HG03342 (cell line): ENCODE measurements at regions not wholly inside any gene's neighbourhood (a gene's known extent, or its start where the extent isn't known, plus 50 kb on each side); places are given as distances from the start of the nearest gene placed in this dataset.

ENCODE experiments used
- ATAC-seq: cut with Tn5 transposase; IDR thresholded peaks from one replicate; pipeline ENCODE4 v1.9.1; 2021; ENCODE audit warnings: mild to moderate bottlenecking, moderate library complexity; ENCODE audit not compliant: unreplicated experiment

DNA sequence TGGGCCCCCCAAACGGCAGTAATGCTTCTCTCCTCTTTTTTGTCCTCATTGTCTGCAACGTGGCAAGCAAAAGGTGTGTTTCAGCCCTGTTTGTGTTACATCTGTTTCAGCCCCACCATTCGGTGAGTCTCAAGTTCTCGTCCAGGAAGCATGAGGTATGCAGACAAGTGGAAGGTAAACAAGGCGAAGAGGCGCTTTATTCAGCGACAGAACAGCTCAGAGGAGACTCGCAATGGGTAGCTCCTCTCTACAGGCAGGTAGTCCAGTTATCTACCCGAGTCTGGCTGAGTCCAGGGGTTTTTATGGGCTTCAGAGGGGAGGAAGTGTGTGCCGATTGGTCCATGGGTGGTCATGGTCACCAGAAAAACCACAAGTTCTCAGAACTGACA, 733.4 kb upstream of the CDH7 start:
- no peak for ATAC-seq

DNA sequence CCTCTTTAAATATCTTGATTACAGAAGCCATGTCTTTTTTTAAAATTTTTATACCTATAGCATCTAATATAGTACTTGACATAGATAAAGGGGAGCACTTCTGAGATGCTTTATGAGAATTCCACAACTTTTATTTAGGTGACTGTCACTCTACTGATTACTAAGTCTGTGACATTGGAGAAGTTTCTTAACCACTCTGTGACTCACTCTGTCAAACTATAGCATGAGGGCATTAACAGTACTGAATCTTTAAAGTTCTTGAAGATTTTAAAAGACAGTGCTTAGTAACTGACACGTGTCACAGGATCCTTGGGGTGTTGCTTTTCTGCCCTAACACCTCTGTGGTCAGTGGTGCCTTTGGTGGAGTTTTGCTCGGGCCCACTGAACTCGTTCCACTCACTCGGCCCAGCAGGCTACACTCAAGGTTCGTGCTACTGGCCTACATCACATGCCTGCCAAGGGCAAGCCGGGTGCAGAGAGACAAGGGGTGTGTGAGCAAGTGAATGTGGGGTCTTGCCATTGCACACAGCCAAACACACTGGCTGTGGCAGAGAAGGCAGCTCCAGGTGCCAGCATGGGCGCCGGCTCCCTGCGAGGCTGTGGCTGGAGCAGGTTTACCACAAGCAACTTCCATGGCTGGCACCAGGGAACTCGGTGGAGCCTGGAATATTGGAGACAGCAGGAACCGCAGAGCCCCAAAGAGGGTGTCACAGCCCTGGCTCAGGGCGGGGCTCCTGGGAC, 734.0 kb upstream of the CDH7 start:
- ATAC-seq = no peak

DNA sequence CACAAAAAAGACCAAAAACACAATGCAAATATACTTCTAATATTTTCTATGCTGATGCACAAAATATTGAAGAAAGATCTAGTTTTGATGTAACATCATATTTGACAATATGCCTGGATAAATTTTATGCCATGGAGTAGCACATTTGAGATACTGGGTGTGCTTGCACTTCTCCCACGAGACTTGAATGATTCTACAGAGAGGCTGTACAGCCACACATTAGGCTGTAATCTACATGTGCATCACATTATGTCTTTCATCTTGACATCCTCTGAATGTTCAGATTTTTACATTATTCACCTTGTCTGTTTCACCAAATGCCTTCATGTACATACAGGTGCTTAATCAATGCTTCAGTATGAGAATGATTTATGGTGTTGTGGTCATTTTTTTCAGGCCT, 756.4 kb upstream of the CDH7 start:
- ATAC-seq = no peak

DNA sequence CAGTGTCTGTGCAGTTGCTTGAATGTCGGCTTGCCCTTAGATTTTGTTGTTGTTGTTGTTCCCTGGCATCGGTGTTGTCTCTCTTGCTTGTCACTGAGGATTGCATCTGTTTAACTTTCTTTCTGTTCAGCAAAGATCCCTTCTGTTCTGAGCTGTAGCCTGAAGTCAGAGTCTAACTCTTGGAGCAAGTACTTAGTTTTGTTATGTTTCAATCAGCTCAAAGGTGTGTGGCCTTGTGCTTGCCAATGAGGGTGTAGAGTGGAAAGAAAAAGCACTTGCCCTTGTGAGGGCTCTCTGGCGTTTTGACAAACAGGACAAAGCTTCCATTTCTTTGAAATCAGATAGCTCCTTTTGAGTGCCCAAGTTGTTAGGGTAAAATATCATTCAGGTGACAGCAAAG, 757.1 kb upstream of the CDH7 start:
- no peak for ATAC-seq

DNA sequence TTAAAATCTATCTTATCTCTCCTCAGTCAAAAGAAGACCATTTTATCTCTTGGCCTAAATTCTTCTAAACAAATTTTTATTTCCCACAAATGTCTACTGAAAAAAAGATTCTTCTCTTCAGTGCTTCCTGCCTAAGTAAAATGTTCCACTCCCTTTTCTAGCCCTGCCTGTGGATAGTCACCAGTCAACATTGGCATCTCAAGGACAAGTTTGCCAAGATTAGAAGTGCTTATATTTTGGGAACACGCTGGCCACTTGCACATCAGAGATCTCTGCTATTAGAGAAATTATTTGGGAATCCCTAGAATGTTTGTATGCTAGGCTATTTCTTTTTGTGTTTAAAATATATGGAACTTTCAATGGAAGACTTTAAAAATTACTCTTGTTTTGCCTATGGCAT, 758.2 kb upstream of the CDH7 start:
- no peak for ATAC-seq

DNA sequence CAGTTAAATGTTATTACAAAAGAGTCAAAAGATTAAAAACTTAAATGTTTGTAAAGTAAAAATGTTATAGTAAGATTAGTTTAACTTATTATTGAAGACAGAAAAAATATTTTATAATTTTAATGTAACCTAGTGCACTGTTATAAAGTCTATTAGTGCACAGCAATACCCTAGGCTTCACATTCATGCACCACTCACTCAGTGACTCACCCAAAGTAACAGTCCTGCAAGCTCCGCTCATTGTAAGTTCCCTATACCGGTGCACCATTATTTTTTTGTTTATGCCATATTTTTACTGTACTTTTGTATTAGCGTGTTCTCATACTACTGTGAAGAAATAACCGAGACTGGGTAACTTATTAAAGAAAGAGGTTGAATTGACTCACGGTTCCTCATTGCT, 759.7 kb upstream of the CDH7 start:
- ATAC-seq = no peak

DNA sequence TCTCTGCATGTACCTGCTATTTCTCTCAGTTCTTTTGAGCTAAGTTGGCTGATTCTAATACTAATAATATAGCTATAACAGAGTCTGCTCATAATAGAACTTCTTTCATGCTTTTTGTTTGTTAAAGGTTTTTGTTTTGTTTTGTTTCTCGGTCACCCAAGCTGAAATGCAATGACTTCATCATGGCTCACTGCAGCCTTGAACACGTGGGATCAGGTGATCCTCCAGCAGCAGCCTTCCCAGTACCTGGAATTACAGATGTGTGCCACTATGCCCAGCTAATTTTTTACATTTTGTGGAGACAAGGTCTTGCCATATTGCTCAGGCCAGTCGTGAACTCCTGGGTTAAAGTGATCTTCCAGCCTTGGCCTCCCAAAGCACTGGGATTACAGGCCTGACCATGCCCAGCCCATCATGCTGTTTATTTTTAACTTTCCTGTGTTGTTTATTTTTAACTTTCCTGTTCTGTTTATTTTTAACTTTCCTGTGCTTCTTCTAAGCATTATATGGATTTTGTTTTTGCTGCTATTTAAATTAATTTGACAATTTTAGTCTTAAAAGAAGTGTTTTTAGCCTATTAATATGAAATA, 763.8 kb upstream of the CDH7 start:
- ATAC-seq = no peak

DNA sequence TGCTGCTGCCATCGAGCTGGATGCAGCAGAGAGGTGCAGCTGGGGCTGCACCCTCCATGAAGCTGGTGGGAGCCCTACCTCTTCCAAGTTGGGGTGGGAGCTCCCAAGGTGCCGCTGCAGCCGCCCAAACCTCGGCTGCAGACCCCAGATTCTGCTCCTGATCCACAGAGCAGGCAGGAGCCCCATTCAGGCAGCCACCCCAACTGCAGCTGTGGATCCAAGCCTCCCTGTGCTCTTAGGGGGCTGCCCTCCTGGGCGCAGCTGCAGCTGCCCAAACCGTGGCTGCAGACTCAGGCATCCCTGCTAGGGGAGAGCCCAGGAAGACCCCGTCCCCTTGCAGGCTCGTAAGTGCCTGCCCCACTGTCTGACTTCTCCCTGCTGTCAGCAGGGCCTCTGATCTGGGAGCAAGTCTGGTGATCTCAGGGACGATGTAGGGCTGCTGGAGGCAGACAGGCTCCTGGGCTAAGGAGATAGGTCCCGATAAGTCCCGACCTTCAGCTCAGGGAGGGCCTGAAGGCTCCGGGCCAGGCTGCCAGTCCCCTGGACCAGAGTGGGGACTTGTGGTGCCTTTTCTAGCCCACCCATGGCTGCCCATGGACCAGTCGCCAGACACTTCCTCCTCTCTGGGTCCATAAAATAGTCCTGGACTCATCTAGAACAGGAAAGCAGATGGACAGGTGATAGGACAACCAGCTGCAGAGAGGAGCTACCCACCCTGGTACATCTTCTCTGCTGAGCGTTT, 767.1 kb upstream of the CDH7 start:
- ATAC-seq = no peak

DNA sequence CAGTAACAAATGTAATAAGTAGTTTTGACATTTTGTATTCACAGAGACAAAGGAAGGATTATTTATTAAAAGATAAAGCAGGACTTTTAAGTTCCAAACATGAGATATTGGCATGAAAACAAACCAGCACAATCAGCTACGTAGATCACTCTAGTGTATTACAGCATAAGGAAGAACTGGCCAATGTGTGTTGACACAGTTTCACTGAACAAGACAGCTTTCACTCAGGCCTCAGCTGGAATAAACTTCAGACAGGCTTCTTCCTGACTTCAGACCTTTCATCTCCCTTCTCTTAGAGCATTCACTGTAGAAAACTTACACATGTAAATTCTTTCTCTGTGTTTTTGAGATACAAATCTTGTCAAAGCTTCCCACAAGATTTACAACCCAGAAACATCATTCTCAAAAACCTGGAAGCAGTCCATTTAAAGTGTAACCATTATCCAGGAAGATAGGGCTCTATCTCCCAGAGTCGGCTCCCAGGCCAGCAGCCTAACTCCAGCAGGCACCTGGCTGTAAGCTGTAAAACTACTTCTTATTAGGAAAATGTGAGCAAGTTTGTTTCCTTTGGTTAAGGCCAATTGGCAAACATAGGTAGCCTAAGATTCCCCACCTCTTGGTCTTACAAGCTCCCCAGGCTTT, 768.3 kb upstream of the CDH7 start:
- no peak for ATAC-seq

DNA sequence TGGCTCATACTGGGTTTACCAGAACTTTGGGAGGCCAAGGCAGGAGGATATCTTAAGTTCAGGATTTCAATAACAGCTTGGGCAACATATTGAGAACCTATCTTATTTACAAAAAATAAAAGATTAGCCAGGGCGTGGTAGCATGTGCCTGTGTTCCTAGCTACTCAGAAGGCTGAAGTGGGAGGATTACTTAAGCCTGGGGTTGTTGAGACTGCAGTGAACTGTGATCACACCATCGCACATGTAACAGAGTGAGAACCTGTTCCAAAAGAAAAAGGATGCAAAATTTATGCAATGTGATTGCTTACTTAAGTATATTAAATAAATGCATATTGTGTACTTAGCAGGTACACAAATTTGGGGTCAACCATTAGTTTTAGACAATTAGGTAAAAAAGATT, 768.9 kb upstream of the CDH7 start:
- ATAC-seq = no peak

DNA sequence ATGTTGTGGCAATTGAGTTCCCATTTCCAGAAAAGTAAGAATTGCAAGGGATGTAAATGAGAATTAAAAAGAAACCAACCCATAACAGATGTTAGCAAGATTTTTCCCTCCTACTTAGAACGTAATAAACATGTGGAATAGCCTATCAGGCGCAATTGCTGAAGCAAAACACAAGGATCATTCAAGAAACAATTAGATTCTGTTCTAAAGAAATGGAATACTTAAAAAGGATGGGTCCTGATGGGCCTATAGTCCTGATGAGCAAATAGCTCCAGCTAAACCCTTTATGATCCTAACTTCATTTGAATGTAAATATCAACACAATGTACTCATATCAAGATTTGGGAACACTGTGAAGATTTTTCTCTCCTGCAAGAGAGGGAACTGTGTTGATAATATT, 771.0 kb upstream of the CDH7 start:
- ATAC-seq = no peak

DNA sequence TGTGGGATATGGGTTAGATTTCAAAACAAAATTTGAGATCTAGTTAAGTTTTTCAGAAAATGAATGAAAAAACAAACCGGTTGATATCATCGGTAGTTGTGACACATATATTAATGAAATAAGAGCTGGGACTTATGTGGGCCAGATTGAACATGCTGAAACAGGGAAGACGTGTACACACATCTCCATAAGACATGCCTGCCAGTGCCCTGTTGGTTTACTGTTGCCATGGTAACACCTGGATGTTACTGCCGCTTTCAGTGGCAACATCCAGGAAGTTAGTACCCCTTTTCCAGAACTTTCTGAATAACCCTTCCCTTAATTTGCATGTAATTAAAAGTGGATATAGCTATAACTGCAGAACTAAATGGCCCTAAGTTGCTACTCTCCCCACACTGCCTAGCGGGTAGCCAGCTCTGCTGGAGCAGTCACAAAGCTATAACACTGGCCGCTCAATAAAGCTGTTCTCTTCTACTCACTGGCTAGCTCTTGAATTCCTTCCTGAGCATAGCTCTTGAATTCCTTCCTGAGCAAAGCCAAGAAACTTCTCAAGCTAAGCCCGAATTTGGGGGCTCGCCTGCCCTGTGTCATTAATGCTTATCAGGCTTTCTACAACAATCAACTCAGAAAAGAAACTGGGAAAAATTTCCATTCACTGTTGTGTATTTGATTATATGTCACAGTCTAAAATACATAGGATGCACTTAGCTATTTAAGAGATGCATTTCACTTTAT, 776.3 kb upstream of the CDH7 start:
- ATAC-seq = no peak

DNA sequence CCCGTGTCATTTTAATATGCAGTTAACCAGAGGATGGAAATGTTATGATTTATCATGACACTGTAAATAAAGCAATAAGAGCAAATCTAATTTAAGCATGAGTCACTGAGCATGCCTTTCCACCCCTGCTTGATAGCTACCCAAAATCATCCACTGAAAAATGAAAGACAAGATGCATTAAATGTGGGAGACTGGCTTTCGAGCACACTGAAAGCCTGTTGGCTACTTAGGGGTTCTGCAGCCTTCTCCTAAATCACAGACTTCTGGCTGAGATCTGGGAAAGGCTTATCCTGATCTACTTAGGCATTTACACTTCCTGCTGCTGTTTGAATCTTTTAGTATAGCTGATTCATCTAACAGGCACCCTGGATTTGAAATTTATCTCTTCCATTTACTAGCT, 778.3 kb upstream of the CDH7 start:
- no peak for ATAC-seq

DNA sequence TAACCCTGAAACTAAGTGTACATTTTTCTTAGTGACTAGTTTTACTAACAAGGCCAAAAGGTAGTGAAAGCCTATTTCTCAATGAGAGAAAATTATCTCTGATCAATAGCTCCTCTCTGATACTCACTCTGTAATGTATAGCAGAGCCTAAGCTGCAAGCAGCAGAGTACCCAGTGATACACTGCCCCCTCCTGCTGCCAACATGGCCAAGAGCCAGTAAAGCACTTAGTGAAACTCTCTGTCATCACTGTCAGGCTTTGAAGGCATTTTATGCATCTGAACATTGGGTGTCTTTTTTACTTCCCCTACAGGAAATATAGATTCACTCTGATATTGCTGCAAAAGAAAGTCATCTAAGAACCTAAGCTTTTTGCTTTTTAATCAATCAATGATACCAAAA, 784.1 kb upstream of the CDH7 start:
- no peak for ATAC-seq

DNA sequence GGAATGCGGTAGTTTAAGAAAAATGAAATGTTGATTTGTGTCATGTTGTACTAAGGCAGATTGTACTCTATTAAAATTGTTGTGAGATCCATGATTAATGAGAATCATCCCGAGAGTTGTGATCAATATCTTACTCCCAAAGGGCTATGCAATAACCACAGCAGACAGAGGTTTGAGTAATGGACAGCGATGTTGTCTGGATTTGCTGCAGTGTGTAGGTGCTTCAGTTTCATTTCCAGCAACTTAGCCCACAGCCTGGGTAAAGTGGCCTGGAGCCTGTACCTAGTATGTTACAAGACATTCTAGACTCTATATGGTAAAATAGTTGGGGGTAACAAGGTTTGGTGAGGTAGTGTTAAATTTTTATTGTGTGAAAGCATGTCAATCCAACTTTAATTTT, 794.3 kb upstream of the CDH7 start:
- ATAC-seq = no peak

DNA sequence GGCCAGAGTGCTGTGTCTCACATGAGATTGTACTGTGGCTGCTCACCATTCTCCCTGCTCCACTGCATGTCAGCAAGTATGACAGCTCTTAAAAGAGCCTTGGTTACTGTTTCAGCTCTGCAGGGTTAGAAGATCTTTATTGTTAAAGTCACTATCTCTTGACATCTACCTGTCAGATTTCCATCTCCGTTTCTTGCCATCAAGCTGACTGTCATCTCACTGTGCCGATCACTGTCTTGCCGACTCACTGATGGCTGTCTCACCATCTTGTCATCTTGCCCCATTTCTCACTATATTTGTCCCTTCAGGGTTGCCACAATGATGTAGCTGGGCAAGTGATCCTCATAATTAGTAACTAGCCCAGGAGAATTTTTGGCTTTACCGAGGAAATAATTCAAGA, 800.9 kb upstream of the CDH7 start:
- no peak for ATAC-seq

DNA sequence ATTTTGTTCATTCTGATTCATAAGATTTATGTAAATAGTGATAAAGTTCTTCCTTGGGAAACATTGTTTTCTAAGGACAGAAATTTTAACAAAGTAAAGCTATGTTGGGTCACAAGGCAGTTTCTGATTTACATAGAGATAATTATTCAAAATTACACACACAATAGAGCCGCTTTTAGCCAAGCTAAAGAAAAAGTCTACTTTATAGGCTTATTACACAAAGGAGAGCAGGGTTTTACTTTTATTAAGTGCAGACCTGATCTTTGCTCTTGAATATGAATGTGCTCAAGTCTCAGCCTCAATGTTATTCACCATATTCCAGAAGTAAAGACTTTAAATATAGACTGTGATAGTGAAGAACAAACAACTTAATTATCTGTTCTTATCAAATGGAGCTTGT, 787.8 kb upstream of the LINC00305 start:
- no peak for ATAC-seq

DNA sequence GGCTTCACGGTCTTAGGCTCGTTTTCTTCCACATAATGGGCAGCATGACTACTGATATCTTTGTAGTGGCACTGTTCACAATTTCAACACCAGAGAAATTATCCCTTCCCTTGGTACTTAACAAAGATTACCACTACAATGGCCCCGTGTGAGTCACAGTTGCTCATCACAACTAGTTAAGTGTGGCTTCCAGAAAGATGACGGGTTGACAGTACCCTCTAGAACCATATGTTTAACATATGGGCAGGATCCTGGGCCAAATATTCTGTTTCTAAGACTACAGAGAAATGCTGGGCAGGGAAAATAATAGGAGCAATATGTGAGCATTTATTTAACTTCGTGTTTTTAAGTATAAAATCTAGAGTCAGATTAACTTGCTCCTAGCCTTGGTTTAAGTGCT, 780.1 kb upstream of the LINC00305 start:
- ATAC-seq = no peak

DNA sequence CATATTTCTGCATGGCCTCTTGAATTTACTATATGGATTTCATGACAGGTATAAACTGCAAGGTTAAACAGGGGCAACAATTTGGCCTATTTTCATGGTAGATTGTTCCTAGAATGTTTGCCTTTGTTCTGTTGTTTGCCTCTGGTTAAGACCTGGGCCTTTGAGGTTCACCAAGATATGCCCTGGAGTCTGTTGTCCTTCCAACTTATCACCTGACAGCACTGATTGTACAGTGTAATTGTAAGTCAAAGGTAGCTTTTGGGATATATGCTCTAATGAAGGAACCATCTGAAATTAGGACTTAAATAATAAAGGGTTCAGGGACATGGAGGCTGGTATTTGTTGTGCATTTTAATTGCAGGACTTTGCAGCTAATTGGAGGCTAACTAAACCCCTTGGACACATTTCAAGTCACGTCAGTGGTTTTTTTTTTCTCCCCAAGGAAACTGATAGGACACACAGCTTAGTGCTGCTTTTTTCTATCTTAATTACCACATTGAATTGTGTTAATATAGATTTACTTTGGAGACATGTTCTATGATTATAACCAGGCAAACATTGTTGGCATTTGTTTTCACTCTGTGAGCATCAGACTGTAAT, 771.2 kb upstream of the LINC00305 start:
- no peak for ATAC-seq

DNA sequence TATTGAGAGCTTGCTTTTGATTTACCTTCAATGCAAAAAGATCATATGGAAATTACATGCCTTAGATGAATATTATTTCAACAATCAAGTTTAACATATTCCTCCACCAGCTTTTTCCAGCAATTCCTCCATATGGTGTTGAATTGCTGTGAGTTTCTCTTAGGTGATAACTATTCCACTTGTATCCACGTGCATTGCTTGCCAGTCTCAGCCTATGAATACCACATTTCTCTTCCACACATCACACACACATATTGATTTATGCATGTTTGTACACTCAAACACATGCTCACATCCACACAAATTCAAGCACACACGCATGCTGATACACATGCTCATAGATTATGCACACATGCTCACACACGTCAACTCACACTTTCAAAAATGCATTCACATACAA, 770.0 kb upstream of the LINC00305 start:
- ATAC-seq = no peak

DNA sequence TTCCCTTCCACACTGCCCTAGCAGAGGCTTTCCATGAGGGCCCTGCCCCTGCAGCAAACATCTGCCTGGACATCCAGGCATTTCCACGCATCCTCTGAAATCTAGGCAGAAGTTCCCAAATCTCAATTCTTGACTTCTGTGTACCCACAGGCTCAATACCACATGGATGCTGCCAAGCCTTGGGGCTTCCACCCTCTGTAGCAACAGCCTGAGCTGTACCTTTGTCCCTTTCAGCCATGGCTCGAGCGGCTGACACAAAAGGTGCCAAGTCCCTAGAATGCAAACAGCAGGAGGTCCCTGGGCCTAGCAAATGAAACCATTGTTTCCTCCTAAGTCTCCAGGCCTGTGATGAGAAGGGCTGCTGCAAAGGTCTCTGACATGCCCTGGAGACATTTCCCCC, 744.5 kb upstream of the LINC00305 start:
- ATAC-seq = no peak
